Skin epidermis (tissue), 12 donors: ENCODE measurements at regions not wholly inside any gene's neighbourhood (a gene's known extent, or its start where the extent isn't known, plus 50 kb on each side); places are given as distances from the start of the nearest gene placed in this dataset.
A peak's percentile ranks its signal among the peaks of the same experiment; 100 is the strongest.
"Not testable (repeated sequence)": the region's sequence is repeated elsewhere in the genome, so short reads cannot be mapped to it uniquely, and the experiment has no call there.

Source experiments
- H3K27ac ChIP-seq, 21 experiments: fragments of 200-600 bp; sonication (generic) in 11 of 21; one replicate each; pipeline ENCODE4 v1.5.0; 2020; ENCODE audit warnings: mild to moderate bottlenecking in 3 of 21, inconsistent platforms in 2 of 21, moderate library complexity in 2 of 21
- H3K4me3 ChIP-seq, 7 experiments: fragments of 200-600 bp; sonication (generic) in 2 of 7; one replicate each; pipeline ENCODE4 v1.5.0; 2020; ENCODE audit warnings: inconsistent platforms in 2 of 7, mild to moderate bottlenecking in 2 of 7, moderate library complexity in 1 of 7

GRCh38 chr16:85197611-85198566 lies 85.6 kb upstream of the CIBAR2 start:
- Histone ChIP-seq H3K27ac (peak overlapping the region in 4 of 21 experiments; percentile 4 to 38 (median 16)), H3K4me3 (no peak overlapping the region)

GRCh38 chr16:85199069-85199725 lies 86.9 kb upstream of the CIBAR2 start:
- Histone ChIP-seq H3K27ac (peak overlapping the region in 6 of 21 experiments; percentile 2 to 38 (median 24)), H3K4me3 (no peak overlapping the region)

DNA sequence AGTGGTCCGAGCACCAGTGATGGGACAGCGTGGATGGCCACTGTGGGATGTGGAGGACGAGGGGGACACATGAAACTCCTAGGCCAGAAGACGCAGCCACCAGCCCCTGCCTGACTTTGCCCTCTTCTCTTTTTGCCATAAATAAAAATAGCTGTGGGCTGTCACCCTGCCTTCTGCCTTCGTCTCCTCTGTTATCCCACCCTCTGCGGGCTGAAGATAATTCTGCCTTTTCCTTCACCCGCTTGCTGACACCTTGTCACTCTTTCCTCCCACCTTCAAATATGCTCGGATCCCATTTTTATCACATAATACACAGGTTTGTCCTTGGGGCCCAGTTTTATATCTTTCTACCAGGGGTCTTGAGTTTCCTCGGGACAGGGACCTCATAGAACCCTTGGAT lies 87.6 kb upstream of the CIBAR2 start:
- no peak overlapping the region for H3K4me3 ChIP-seq
- peak overlapping the region in 2 of 21 experiments; percentile 2 to 23 for H3K27ac ChIP-seq

DNA sequence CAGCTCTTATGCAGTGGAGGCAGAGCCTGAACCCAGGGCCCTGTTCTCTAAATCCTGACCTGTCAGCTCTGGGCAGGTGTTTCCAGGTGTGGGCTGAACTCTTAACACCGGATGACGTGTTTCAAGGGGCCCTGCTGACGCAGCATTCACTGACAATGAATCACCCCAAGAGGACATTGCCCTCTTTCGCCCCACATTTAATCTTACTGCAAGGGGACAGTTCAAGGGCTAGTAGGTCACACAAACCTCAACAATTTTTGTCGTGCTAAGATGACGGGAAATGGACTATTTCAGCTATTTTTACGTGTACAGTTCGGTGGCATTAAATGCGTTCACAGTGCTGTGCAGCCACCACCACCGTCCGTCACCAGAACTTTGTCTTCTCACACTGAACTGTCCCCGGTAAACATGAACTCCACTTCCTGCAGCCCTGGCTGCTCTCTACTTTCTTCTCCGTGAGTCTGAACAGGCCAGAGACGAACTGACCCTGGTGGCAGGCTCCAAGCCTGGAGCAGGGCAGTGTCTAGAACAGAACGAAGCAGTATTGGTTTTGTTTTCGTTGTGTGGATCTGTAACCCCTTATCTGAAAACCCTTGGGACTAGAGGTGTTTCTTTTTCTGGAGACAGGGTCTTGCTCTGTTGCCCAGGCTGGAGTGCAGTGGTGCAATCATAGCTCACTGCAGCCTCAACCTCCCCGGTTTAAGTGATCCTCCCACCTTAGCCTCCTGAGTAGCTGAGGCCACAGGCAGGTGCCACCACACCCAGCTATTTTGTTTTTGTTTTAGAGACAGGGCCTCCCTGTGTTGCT lies 88.4 kb upstream of the CIBAR2 start:
- peak overlapping the region in 5 of 21 experiments; percentile 29 to 85 (median 80) for H3K27ac ChIP-seq
- no peak overlapping the region for H3K4me3 ChIP-seq

DNA sequence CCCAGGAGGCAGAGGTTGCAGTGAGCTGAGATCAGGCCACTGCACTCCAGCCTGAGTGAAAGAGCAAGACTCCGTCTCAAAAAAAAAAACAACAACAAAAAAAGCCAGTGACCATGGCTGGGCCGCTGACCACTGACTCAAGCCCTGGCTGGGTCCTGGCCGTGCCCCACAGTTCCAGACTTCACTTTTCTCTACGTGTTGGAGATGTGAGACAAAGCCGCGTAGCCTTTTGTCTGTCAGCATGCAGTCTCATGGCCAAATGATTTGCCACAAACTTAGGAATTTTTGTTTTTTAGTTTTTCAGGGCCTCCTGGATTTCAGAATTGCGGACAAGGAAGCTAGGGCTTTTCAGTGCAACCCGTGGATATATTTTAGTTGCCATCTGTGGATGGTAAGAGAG lies 89.3 kb upstream of the CIBAR2 start:
- peak overlapping the region in 14 of 21 experiments; percentile 10 to 85 (median 71) for H3K27ac ChIP-seq
- H3K4me3 ChIP-seq = no peak overlapping the region

DNA sequence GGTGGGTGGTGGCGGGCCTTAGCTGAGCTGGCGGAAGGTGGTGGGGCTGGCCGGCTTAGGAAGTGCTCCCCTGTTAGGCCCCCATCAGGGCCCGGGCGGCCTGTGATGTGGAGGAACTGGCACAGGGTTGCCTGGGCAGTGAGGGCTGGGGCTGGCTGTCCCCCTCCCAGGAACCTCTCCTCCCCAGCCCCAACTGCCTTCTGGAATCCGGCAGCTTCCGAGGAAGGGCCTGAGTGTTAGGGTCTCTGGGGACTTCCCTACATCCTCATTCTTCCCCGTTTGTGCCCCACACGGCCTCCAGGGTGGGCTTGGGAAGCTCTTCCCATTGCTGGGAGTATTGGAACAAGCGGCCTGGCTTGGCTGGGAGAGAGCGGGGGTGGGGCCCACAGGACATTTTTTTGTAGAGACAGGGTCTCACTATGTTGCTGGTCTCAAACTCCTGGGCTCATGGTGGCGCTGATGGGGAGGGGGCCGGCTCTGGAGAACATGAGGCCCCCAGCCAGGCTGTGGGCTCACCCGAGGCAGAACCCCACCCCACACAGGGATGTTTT lies 89.9 kb upstream of the CIBAR2 start:
- Histone ChIP-seq H3K27ac (peak overlapping the region in 18 of 21 experiments; percentile 21 to 85 (median 68)), H3K4me3 (no peak overlapping the region)

- no peak overlapping the region for H3K4me3 ChIP-seq
- peak overlapping the region in 19 of 21 experiments; percentile 20 to 85 (median 68) for H3K27ac ChIP-seq
Observed at GRCh38 chr16:85202631-85203461, 90.6 kb upstream of the CIBAR2 start.

DNA sequence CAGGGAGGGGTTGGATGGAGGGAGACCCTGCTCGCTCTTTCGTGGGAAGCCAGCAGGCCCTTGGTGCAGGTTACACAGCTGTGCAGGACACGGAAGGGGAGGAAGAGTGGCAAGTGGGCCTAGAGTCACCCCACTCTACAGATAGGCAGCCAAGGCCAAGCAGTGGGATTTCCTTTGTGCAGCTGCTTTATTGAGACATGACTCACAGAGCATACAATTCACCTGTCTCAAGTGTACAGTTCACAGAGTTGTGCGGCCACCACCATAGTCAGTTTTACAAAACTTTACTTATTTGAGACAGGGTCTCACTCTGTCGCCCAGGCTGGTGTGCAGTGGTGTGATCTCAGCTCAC lies 91.2 kb upstream of the CIBAR2 start:
- H3K27ac ChIP-seq = peak overlapping the region in 8 of 21 experiments; percentile 1 to 71 (median 24)
- no peak overlapping the region for H3K4me3 ChIP-seq

- Histone ChIP-seq H3K4me3 (no peak overlapping the region), H3K27ac (peak overlapping the region in 9 of 21 experiments; percentile 1 to 71 (median 45))
Observed at GRCh38 chr16:85204242-85205010, 92.2 kb upstream of the CIBAR2 start.

DNA sequence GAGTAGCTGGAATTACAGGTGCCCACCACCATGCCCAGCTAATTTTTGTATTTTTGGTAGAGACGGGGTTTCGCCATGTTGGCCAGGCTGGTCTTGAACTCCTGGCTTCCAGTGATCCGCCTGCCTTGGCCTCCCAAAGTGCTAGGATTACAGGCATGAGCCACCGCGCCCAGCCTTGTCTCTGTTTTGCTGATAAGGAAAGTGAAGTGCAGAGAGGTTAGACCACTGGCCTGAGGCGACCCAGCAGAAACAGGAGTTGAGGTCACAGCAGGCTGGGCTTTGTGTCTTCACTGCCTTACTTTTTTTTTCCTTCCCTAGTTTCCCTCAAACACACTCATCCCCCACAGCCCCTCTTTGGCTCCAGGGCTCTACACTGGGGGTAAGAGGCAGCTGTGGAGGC lies 93.0 kb upstream of the CIBAR2 start:
- not testable (repeated sequence) for H3K4me3 ChIP-seq
- H3K27ac ChIP-seq = peak overlapping the region in 1 of 21 experiments; percentile 19

GRCh38 chr16:85205747-85206471 lies 93.6 kb upstream of the CIBAR2 start:
- Histone ChIP-seq H3K27ac (peak overlapping the region in 3 of 21 experiments; percentile 15 to 27 (median 25)), H3K4me3 (no peak overlapping the region)

DNA sequence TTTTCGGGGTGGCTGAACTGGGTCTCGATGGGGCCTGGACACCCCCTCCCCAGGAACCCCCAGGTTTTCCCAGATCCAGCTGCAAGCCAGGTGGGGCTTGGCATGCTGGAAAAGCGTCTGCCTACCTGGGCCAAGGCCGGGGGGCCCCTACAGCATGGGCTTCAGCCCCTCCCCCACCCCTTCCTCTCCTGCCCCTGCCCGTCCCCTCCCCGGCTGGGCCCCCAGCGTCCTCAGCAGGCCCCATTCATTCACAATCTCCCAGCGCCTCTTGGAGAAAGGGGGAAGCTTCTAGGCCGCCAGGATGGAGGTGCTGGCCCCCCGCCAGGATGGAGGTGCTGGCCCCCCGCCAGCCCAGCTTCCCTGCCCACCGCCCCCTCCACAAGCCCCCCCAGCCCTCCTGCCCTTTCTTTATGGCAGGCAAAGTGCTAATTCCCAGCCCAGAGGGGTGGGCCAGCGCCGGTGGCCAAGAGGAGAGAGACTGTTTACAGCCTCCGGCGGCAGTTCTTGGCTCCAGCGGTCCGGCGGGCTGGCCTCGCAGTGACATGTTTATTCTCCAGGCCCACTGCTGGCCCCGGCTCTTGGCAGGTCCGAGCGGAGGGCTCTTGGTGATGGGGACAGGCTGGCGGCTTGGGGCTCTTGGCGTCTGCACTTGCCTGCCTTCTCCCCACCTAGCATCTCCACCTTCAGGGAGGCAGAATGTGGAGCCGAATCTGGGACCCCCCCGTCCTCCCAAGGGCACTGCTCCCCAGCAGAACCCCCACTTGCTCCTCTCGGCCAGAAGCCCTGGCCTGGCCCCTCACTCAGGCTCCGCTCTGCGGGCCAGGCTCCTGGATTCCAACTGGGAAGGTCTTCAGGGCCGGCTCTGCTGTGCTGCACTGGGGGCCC lies 94.4 kb upstream of the CIBAR2 start:
- peak overlapping the region in 4 of 21 experiments; percentile 4 to 27 (median 20) for H3K27ac ChIP-seq

DNA sequence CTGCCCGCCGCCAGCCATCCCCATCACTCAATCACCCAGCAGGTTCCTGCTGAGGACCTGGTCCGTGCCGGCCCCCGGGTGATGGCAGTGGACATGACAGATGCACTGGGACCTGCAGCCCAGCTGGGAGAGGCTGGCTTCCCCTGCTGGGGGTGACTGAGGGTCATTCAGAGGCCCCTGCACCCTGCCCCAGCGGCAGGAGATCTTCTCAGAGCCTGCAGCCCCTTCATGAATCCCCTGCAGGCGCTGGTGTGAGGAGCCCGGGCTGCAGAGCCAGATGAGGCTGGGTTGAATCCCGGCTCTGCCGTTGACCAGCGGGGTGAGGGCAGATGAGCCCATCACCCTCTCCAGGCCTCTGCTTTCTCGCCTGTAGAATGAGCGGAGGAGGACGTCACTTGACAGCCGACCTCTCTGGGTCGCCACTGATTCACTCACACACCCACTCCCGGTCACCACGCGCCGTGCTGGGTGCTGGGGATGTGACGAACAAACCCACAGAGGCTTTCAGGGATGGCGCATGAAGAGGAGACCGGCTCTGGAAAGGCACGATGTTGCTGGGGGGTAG lies 95.2 kb upstream of the CIBAR2 start:
- peak overlapping the region in 2 of 21 experiments; percentile 4 to 27 for H3K27ac ChIP-seq
- no peak overlapping the region for H3K4me3 ChIP-seq

More for the DNA sequence above, 94.4 kb upstream of the CIBAR2 start:
- H3K4me3 ChIP-seq = no peak overlapping the region

- H3K27ac ChIP-seq = no peak overlapping the region
- H3K4me3 ChIP-seq = no peak overlapping the region
Observed at GRCh38 chr16:85208181-85208580, 95.9 kb upstream of the CIBAR2 start.

DNA sequence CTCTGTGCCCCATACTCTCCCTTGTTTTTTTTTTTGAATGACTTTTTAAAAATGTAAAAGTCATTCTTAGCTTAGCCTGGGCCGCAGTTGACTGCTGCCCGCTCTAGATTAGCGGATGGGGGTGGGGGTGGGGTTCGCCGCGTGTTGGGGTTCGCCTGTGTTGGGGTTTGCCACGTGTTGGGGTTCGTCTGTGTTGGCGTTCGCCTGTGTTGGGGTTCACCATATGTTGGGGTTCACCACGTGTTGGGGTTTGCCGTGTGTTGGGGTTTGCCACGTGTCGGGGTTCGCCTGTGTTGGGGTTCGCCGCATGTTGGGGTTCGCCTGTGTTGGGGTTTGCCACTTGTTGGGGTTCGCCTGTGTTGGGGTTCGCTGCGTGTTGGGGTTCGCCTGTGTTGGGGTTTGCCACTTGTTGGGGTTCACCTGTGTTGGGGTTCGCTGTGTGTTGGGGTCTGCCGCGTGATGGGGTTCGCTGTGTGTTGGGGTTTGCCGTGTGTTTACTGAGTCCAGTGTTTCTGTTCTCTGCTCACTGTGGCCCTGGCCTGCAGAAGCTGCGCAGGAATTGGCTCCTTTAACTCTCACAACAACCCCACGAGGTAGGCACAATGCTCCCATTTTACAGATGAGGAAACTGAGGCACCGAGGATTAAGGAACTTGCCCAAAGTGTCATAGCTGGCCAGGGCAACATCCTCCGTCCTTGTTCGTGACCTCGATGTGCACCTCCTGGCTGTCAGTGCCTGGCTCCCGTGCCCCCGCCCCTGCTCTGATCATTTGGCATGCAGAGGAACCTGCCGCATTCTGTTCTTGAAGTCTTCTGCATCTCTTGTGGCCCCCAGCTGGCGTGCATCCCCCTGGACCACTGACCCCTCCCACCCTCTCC lies 96.6 kb upstream of the CIBAR2 start:
- Histone ChIP-seq H3K4me3 (no peak overlapping the region), H3K27ac (no peak overlapping the region)
